HG02610 (cell line): ENCODE measurements at regions not wholly inside any gene's neighbourhood (a gene's known extent, or its start where the extent isn't known, plus 50 kb on each side); places are given as distances from the start of the nearest gene placed in this dataset.

Source experiments
- ATAC-seq: cut with Tn5 transposase; IDR thresholded peaks from one replicate; pipeline ENCODE4 v1.9.1; 2021; ENCODE audit warnings: mild to moderate bottlenecking, moderate library complexity; ENCODE audit not compliant: unreplicated experiment

- no peak for ATAC-seq
Observed at GRCh38 chr9:106403081-106403480, 459.9 kb upstream of the ZNF462 start.

- ATAC-seq: no peak
Observed at GRCh38 chr9:106404137-106404536, 458.8 kb upstream of the ZNF462 start.

- no peak for ATAC-seq
Observed at GRCh38 chr9:106405871-106406435, 457.0 kb upstream of the ZNF462 start.

DNA sequence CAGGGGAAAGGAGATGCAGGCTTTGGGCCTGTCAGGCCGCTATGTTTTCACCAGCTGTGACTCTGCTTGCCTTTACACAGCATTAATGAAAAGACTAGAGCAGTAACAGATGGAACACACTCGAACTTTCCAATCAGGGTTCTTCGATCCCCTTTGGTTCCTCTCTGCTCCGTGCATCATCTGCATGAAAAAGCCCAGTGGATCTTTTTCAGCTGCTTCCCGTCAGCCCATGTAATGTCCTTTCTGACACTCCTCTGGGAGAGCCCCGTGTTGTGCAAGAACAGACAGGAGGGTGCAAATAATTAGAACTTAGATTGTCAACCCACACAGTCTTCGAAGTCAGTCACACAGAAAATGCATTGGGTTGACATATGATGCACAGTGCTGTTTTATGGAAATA, 448.9 kb upstream of the ZNF462 start:
- no peak for ATAC-seq

DNA sequence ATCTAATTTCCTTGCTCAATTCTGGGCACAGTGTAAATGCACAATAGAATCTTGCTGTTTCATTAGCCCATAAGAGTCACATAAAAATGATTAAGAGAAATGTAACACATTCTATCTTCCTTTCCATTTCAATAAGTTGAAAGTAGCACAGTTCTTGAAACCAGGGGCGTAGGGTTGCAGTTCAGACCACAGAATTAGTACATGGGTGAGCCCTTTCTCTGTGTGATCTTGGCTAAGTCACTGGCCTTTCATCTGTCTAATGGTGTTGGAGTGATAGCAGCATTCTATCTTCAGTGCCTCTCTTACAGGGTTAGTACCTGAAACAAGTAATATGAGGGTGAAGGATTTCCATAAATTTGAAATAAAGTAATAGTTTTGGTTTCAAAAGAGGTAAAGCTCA, 445.3 kb upstream of the ZNF462 start:
- ATAC-seq: no peak

- ATAC-seq: no peak
Observed at GRCh38 chr9:106419829-106420228, 443.1 kb upstream of the ZNF462 start.

GRCh38 chr9:106420511-106420944, 442.4 kb upstream of the ZNF462 start:
- ATAC-seq: peak; percentile 68

GRCh38 chr9:106421772-106422171, 441.2 kb upstream of the ZNF462 start:
- ATAC-seq: peak; percentile 66

GRCh38 chr9:106423575-106423974, 439.4 kb upstream of the ZNF462 start:
- no peak for ATAC-seq

DNA sequence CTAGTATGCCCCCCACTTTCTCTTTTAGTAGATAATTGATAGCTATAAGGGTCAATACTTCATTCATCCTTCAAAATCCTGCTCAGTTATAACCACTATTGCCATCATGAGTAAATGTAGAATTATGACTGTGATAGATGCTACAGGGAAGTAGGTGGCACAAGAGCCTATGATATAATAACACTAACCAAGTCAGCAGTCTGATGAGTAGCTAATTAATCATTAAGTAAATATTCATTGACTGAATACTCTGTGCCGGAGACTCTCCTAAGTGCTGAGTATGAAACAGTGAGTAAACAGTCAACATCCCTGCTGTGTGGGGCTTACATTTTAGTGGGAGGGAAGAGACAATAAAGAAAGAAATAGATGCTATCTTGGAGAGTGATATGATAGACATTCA, 430.3 kb upstream of the ZNF462 start:
- ATAC-seq: no peak

DNA sequence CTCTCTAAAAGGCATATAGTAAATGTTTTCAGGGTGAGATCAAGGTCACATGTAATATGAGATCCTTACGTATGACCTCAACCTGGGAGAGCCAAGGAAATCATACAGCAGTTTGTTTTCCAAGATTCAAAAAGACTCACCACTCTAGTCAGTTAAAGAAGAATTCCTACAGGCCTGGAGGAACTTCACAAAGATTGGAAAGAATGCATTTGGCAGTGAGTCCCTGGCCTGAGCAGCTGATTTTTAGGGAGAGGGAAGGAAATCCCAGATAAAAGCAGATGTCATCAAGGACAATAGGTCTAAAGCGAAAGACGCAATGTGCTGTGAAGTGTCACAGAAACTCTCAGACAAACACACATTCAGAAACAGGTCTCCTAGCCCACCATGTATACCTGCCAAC, 424.0 kb upstream of the ZNF462 start:
- ATAC-seq: no peak

DNA sequence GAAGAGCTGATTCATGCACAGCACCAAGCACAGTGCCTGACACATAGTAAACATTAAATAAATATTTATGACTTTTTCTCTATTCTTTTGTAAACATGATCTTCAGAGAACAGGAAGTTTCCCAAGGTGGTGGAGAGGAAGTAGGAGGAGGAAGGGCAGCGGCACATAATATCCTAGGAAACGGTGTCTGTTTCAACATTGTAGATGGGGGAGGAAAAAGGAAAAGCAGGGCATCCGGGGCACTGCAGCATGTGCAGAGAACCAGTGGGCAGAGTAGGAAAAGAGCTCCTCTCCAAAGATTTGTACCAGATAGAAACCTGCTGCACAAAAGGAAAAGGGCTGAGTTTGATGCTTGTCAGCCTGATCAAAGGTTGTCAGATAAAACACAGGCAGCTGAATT, 421.7 kb upstream of the ZNF462 start:
- no peak for ATAC-seq

DNA sequence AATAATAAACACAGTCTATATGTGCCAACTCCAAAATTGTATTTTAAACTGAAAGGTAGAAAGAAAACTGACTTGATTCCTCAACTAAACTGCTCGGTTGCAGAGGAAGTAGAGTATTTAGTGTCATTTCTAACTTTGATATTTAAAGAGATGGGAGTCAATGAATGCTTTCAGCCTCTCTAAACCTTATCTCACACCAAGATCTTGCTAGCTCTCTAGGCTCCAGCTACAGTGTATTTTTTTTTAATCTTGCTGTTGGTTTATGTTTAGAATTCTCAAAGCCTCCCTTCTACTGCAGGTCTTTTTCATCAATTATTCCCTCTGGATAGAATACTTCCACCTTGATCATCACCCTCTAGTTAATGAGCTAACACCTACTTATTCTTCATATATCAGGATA, 419.4 kb upstream of the ZNF462 start:
- no peak for ATAC-seq

DNA sequence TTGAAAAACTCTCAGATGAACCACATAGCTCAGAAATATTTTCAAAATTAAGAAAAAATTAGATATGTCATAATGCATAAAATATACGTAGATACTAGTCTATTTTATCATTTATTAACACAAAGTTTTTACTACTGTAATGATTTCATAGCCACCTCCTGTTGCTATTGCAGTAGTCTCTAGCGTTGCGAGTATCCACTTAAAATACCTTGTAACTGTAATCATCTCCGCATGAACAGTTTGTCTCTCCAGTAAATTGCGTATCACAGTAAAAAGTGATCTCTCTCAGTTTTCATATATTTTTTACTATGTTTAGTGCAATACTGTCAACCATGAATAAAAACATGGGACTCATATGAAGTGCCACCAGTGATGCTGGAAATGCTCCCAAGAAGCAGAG, 417.9 kb upstream of the ZNF462 start:
- no peak for ATAC-seq

GRCh38 chr9:106449336-106449927, 413.5 kb upstream of the ZNF462 start:
- no peak for ATAC-seq

DNA sequence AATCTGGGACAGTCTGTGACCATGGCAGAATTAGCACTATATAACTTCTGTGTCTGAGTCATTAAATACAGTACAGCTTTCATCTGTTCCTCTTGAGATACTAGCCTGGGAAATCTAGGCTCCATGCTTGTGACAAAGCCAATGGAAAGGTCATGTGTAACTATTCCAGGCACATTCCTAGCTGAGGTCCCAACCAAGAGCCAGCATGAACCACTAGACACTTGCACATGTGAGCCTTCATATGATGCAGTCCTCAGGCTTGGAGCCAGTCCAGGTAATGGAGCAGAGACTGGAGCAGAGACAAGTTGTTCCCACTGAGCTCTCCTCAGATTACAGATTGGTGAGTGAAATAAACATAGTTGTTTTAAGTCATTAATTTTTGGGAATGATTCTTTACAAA, 412.4 kb upstream of the ZNF462 start:
- ATAC-seq: no peak

DNA sequence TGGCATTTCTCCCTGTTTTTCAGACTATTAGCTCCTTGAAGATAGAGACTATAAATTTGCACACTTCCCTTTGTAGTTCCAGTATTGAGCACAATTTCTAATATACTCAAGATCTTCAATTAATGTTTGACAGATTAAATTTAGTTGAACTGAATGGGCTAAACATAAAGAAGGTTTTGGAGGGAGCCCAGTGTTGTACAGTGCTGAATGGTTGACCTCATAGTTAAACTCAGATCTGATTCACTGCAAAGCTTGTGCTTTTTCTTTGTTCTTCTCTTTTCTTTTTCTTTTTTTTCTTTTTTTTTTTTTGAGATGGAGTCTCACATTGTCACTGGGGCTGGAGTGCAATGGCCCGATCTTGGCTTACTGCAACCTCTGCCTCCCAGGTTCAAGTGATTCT, 411.7 kb upstream of the ZNF462 start:
- ATAC-seq: no peak

GRCh38 chr9:106456581-106456980, 406.4 kb upstream of the ZNF462 start:
- no peak for ATAC-seq

DNA sequence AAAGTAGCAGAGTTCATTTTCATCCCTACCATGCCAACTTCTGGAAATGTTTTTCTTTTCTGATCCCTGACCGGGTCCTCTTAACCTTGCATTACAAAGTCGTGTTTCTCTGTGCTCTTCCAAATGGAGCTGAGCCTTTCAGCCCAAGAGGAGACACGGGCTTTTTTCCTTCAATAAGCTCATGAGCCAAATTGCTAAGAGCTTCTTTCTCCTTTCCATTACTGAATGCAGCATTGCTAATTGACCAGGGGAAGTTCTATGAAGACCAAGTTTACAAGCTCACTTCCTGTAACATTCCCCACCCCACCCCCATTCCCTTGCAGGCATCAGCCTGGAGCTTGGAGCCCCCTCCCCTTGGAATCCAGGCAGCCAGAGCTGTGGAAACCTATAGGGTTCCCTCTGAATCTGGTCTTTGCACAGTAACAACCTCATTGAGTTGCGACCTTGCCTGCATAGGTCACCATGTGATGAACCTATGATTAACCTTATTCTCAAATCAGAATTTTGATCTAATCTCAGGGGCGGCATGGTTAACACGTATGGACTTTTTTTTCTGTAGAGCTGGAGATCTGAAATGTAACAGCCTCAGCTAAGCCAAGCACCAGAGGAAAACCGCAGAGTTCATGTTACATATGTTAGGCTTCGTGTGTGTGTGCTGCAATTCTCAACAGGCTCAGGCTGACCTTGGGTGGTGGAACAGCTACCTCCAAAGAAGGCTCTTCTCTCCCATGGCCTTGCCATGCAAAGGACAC, 395.7 kb upstream of the ZNF462 start:
- no peak for ATAC-seq

- ATAC-seq: no peak
Observed at GRCh38 chr9:106467865-106468164, 395.2 kb upstream of the ZNF462 start.

GRCh38 chr9:106468431-106468830, 394.5 kb upstream of the ZNF462 start:
- peak; percentile 90 for ATAC-seq

DNA sequence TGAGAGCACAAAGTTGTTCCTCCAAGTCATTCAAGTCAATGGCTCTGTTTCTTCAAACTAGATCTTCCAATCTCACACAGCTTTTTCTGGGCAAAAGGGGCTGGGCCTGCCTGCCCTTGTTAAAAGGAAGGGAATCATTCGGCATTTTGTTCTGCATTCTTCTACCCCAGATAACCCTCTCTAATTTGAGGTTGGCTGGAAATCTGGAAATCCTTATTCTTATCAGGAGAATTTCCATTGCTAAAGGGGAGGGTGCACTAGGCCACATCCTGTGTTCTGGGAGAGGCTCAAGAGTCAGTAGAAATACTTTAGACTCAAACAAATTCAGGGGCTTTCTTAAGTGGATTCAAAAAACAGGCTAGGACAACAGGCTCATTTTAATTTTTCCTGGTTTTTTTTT, 384.7 kb upstream of the ZNF462 start:
- no peak for ATAC-seq

GRCh38 chr9:106478727-106479126, 384.2 kb upstream of the ZNF462 start:
- no peak for ATAC-seq
